ENCODE measurements at regions not wholly inside any gene's neighbourhood (a gene's known extent, or its start where the extent isn't known, plus 50 kb on each side); places are given as distances from the start of the nearest gene placed in this dataset.

- Mint-ChIP-seq H3K27ac (no peak overlapping the region), H3K4me1 (no peaks in the 10 kb centered on the region), H3K9me3 (ENCODE audit: insufficient read depth) (no peaks in the 10 kb centered on the region), H3K27me3 (no peaks in the 10 kb centered on the region), H3K4me3 (no peak overlapping the region)
- DNase-seq (no peak), ATAC-seq (ENCODE audit: low read depth) (no peak)
- no peak overlapping the region for H3K4me3 ChIP-seq (ENCODE audit: control extremely low read depth in 1 of 5, extremely low read depth in 1 of 5, insufficient read depth in 1 of 5, low read depth in 2 of 5, low read length in 4 of 5)
- WGBS (ENCODE audit: insufficient coverage), result no CpG with 5 or more reads among the region's 2 CpGs
- intact Hi-C loops (cut with micrococcal nuclease), result no loop called here
- no peaks in the 10 kb centered on the region for H3K4me1 ChIP-seq (ENCODE audit: control insufficient read depth in 2 of 2, insufficient read depth in 2 of 2, low read length in 2 of 2)
- H3K79me2 ChIP-seq (ENCODE audit: control insufficient read depth, insufficient read depth, low read length), result no peaks in the 10 kb centered on the region
- POLR2A ChIA-PET, result no interaction called here
- H3K27me3 ChIP-seq (replicated peaks in 1 of 4; ENCODE audit: control extremely low read depth in 1 of 4, control insufficient read depth in 3 of 4, insufficient read depth in 4 of 4, low read length in 3 of 4), result no peaks in the 10 kb centered on the region
- H3K36me3 ChIP-seq (replicated peaks in 1 of 2; ENCODE audit: control extremely low read depth in 1 of 2, control insufficient read depth in 1 of 2, extremely low read depth in 1 of 2, insufficient read depth in 2 of 2, low read length in 1 of 2), result no peaks in the 10 kb centered on the region
- H2AFZ ChIP-seq (ENCODE audit: insufficient read depth, low read depth, low read length, poor library complexity, severe bottlenecking), result no peak overlapping the region
- no peaks in the 10 kb centered on the region for H4K20me1 ChIP-seq (ENCODE audit: control insufficient read depth, insufficient read depth, low read length, poor library complexity, severe bottlenecking)
- no peak overlapping the region for H3K27ac ChIP-seq (ENCODE audit: low read length in 2 of 2)
- no peak overlapping the region for H3K4me2 ChIP-seq (replicated peaks; ENCODE audit: low read depth, low read length, poor library complexity, severe bottlenecking)
- TF ChIP-seq, protein P1, sequence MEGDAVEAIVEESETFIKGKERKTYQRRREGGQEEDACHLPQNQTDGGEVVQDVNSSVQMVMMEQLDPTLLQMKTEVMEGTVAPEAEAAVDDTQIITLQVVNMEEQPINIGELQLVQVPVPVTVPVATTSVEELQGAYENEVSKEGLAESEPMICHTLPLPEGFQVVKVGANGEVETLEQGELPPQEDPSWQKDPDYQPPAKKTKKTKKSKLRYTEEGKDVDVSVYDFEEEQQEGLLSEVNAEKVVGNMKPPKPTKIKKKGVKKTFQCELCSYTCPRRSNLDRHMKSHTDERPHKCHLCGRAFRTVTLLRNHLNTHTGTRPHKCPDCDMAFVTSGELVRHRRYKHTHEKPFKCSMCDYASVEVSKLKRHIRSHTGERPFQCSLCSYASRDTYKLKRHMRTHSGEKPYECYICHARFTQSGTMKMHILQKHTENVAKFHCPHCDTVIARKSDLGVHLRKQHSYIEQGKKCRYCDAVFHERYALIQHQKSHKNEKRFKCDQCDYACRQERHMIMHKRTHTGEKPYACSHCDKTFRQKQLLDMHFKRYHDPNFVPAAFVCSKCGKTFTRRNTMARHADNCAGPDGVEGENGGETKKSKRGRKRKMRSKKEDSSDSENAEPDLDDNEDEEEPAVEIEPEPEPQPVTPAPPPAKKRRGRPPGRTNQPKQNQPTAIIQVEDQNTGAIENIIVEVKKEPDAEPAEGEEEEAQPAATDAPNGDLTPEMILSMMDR (IDR thresholded peaks at IDR 0.05), result no peak
- TF ChIP-seq EZH2 (IDR thresholded peaks at IDR 0.05; ENCODE audit: borderline replicate concordance, insufficient read depth, low read depth, low read length, poor library complexity, severe bottlenecking), result no peak
- peaks cover 0 to 2% (median 0%) of the 10 kb centered on the region in 3 donors for H3K9me3 ChIP-seq (ENCODE audit: control extremely low read depth in 1 of 3, control insufficient read depth in 2 of 3, insufficient read depth in 1 of 3, low read length in 2 of 3)
- CTCF ChIA-PET, result no interaction called here
- no peak overlapping the region for H3K9ac ChIP-seq (ENCODE audit: low read length)
Observed at GRCh38 chr2:145059914-145060313, 540.0 kb upstream of the ZEB2 start.

DNA sequence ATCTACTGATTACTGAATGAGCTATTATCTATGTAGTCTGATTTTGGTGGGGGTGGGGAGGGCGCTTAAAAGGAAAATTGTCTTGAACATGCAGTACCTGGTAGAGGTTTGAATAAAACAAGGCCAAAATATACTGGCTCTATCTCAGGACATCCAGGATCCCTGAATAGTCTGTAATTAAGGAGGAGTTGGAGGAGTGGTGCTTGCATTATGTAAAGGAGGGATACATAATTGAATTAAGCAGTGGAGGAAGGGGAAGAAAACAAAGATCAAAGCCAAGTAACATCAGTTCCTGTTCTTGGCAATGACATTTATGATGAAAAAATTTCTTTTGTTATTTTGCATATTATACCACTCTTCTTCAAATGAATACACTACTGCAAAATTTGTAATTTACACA is 539.4 kb upstream of the ZEB2 start:
- H3K27me3 Mint-ChIP-seq, result no peaks in the 10 kb centered on the region
- no peaks in the 10 kb centered on the region for H3K4me1 ChIP-seq (ENCODE audit: control insufficient read depth in 2 of 2, insufficient read depth in 2 of 2, low read length in 2 of 2)
- TF ChIP-seq, protein P1 (IDR thresholded peaks at IDR 0.05), result no peak
- no peak for TF ChIP-seq EZH2 (IDR thresholded peaks at IDR 0.05; ENCODE audit: borderline replicate concordance, insufficient read depth, low read depth, low read length, poor library complexity, severe bottlenecking)
- WGBS (ENCODE audit: insufficient coverage), result no CpG with 5 or more reads among the region's 1 CpG
- H3K9me3 Mint-ChIP-seq (ENCODE audit: insufficient read depth), result no peaks in the 10 kb centered on the region
- H3K9ac ChIP-seq (ENCODE audit: low read length), result no peak overlapping the region
- ChIA-PET CTCF (no interaction called here), POLR2A (no interaction called here)
- no peak overlapping the region for H3K4me3 Mint-ChIP-seq
- H3K9me3 ChIP-seq (ENCODE audit: control extremely low read depth in 1 of 3, control insufficient read depth in 2 of 3, insufficient read depth in 1 of 3, low read length in 2 of 3), result peaks cover 0 to 2% (median 0%) of the 10 kb centered on the region in 3 donors
- DNase-seq, result no peak
- H2AFZ ChIP-seq (ENCODE audit: insufficient read depth, low read depth, low read length, poor library complexity, severe bottlenecking), result no peak overlapping the region
- H3K79me2 ChIP-seq (ENCODE audit: control insufficient read depth, insufficient read depth, low read length), result no peaks in the 10 kb centered on the region
- H3K4me2 ChIP-seq (replicated peaks; ENCODE audit: low read depth, low read length, poor library complexity, severe bottlenecking), result no peak overlapping the region
- no peaks in the 10 kb centered on the region for H3K4me1 Mint-ChIP-seq
- no peak overlapping the region for H3K27ac Mint-ChIP-seq
- no peaks in the 10 kb centered on the region for H4K20me1 ChIP-seq (ENCODE audit: control insufficient read depth, insufficient read depth, low read length, poor library complexity, severe bottlenecking)
- intact Hi-C loops (cut with micrococcal nuclease), result no loop called here
- H3K4me3 ChIP-seq (ENCODE audit: control extremely low read depth in 1 of 5, extremely low read depth in 1 of 5, insufficient read depth in 1 of 5, low read depth in 2 of 5, low read length in 4 of 5), result no peak overlapping the region
- H3K27me3 ChIP-seq (replicated peaks in 1 of 4; ENCODE audit: control extremely low read depth in 1 of 4, control insufficient read depth in 3 of 4, insufficient read depth in 4 of 4, low read length in 3 of 4), result no peaks in the 10 kb centered on the region
- ATAC-seq (ENCODE audit: low read depth), result no peak
- no peak overlapping the region for H3K27ac ChIP-seq (ENCODE audit: low read length in 2 of 2)
- H3K36me3 ChIP-seq (replicated peaks in 1 of 2; ENCODE audit: control extremely low read depth in 1 of 2, control insufficient read depth in 1 of 2, extremely low read depth in 1 of 2, insufficient read depth in 2 of 2, low read length in 1 of 2), result no peaks in the 10 kb centered on the region
